HCT116 (cell line): ENCODE measurements at regions not wholly inside any gene's neighbourhood (a gene's known extent, or its start where the extent isn't known, plus 50 kb on each side); places are given as distances from the start of the nearest gene placed in this dataset.

Experiments
- ATAC-seq: fragments of 200-7000 bp; cut with Tn5 transposase; 2 replicates; pipeline ENCODE4 v1.9.1; 2020; ENCODE audit warnings: mild to moderate bottlenecking, moderate library complexity
- BruUV-seq: library from RNA; stranded (reverse); fragments of 400-500 nt; replicated peaks from 2 replicates; lab custom pipeline; 2021; lab: Mats Ljungman, UMichigan
- CTCF ChIA-PET: fragments of 300-600 bp; sonication (Branson Sonifier 250); formaldehyde crosslinking; loops from one replicate; lab custom pipeline; 2021; ENCODE audit warnings: antibody characterized with exemption; lab: Charles Lee
- POLR2A ChIA-PET: fragments of 300-600, 350-600 bp; sonication (Branson Sonifier 250); formaldehyde crosslinking; loops from one replicate; lab custom pipeline; 2021; ENCODE audit warnings: antibody characterized with exemption; lab: Charles Lee
- RAD21 ChIA-PET, 2 experiments: fragments of 300-600 bp; sonication (Branson Sonifier 250); formaldehyde crosslinking; loops; one replicate each; lab custom pipeline; 2023; ENCODE audit warnings: low total read pairs in 2 of 2; ENCODE audit not compliant: uncharacterized antibody in 2 of 2, unreplicated experiment in 2 of 2, low non-redundant PET in 1 of 2; lab: Charles Lee
- DNase-seq: peaks from one replicate; pipeline ENCODE4 v3.0.0-alpha.2; 2010; ENCODE audit warnings: low read depth, low spot score
- H2AFZ ChIP-seq: fragments of 200-600 bp; shearing (Covaris generic), sonication (generic); 2 replicates; pipeline ENCODE4 v1.6.1; 2017; ENCODE audit warnings: low read depth, mixed run types, mixed read lengths, antibody characterized with exemption, low read length; ENCODE audit not compliant: poor library complexity, severe bottlenecking
- H3K27ac ChIP-seq: 2 replicates; pipeline ENCODE4 v1.5.1; 2012; ENCODE audit warnings: low read depth, low read length
- H3K27me3 ChIP-seq: fragments of 200-600 bp; sonication (generic); 2 replicates; pipeline ENCODE4 v1.6.1; 2016; ENCODE audit warnings: mixed run types, low read length, mixed read lengths; ENCODE audit not compliant: insufficient read depth
- H3K36me3 ChIP-seq, 2 experiments: fragments of 200-500 bp in 1 of 2; fragments of 200-600 bp in 1 of 2; sonication (Bioruptor generic) in 1 of 2; sonication (generic) in 1 of 2; 2 replicates each; pipeline versions ENCODE4 v1.5.1 to v1.6.1; 2014 to 2016; ENCODE audit warnings: low read length in 2 of 2, inconsistent platforms in 1 of 2, mixed read lengths in 1 of 2, mixed run types in 1 of 2; ENCODE audit not compliant: insufficient read depth in 2 of 2, control insufficient read depth in 1 of 2
- H3K4me1 ChIP-seq, 2 experiments: fragments of 200-600 bp in 1 of 2; sonication (generic) in 1 of 2; 2 replicates each; pipeline versions ENCODE4 v1.5.1 to v1.6.1; 2012 to 2017; ENCODE audit warnings: low read length in 2 of 2, inconsistent platforms in 1 of 2, mild to moderate bottlenecking in 1 of 2, mixed read lengths in 1 of 2, mixed run types in 1 of 2, moderate library complexity in 1 of 2; ENCODE audit not compliant: insufficient read depth in 2 of 2, control insufficient read depth in 1 of 2
- H3K4me2 ChIP-seq: fragments of 200-600 bp; sonication (generic); 2 replicates; pipeline ENCODE4 v1.6.1; 2017; ENCODE audit warnings: mixed run types, low read length, mixed read lengths
- H3K4me3 ChIP-seq, 2 experiments: fragments of 200-600 bp in 1 of 2; sonication (generic) in 1 of 2; replicated peaks in 1 of 2; 2 replicates each; pipeline ENCODE4 v1.5.1; 2011 to 2016; ENCODE audit warnings: low read length in 2 of 2, control low read depth in 1 of 2, low read depth in 1 of 2, mild to moderate bottlenecking in 1 of 2, mixed read lengths in 1 of 2, mixed run types in 1 of 2
- H3K79me2 ChIP-seq: fragments of 200-600 bp; sonication (generic); 2 replicates; pipeline ENCODE4 v1.6.1; 2017; ENCODE audit warnings: mild to moderate bottlenecking, mixed run types, low read length, moderate library complexity, mixed read lengths; ENCODE audit not compliant: insufficient read depth
- H3K9ac ChIP-seq: fragments of 200-600 bp; sonication (generic); 2 replicates; pipeline ENCODE4 v1.6.1; 2016; ENCODE audit warnings: low read length, mixed read lengths
- H3K9me2 ChIP-seq: fragments of 200-600 bp; sonication (generic), shearing (Covaris generic); 2 replicates; pipeline ENCODE4 v1.6.1; 2017; ENCODE audit warnings: mixed run types, mild to moderate bottlenecking, moderate library complexity; ENCODE audit not compliant: insufficient read depth
- H3K9me3 ChIP-seq, 2 experiments: fragments of 200-500 bp in 1 of 2; fragments of 200-600 bp in 1 of 2; sonication (Bioruptor generic) in 1 of 2; sonication (generic) in 1 of 2; 2 replicates each; pipeline ENCODE4 v1.6.1; 2014 to 2017; ENCODE audit warnings: low read length in 2 of 2, mixed read lengths in 2 of 2, inconsistent platforms in 1 of 2, low read depth in 1 of 2, mild to moderate bottlenecking in 1 of 2, mixed run types in 1 of 2, moderate library complexity in 1 of 2; ENCODE audit not compliant: control insufficient read depth in 1 of 2, insufficient read depth in 1 of 2
- H4K20me1 ChIP-seq: fragments of 200-600 bp; sonication (generic), shearing (Covaris generic); 2 replicates; pipeline ENCODE4 v1.6.1; 2017; ENCODE audit warnings: mixed run types, mild to moderate bottlenecking, moderate library complexity; ENCODE audit not compliant: insufficient read depth
- ATF3 ChIP-seq: IDR thresholded peaks from 2 replicates; pipeline ENCODE4 v1.6.1; 2012
- CBX3 ChIP-seq: IDR thresholded peaks from 2 replicates; pipeline ENCODE4 v1.6.1; 2012; ENCODE audit warnings: low read depth
- CEBPB ChIP-seq: IDR thresholded peaks from 2 replicates; pipeline ENCODE4 v1.6.1; 2012; ENCODE audit warnings: low read depth
- CTCF ChIP-seq, 3 experiments: fragments of 200-600 bp in 1 of 3; sonication (generic) in 1 of 3; IDR thresholded peaks in 2 of 3; conservative IDR thresholded peaks in 1 of 3; 2 replicates each; pipeline ENCODE4 v1.5.1; 2012 to 2017; ENCODE audit warnings: low read depth in 2 of 3, low read length in 2 of 3, antibody characterized with exemption in 1 of 3, borderline replicate concordance in 1 of 3, control low read depth in 1 of 3, mild to moderate bottlenecking in 1 of 3, mixed read lengths in 1 of 3, mixed run types in 1 of 3, moderate library complexity in 1 of 3; ENCODE audit not compliant: insufficient read depth in 1 of 3
- EGR1 ChIP-seq: IDR thresholded peaks from 2 replicates; pipeline ENCODE4 v1.6.1; 2012; ENCODE audit warnings: low read depth
- MAX ChIP-seq: IDR thresholded peaks from 2 replicates; pipeline ENCODE4 v1.6.1; 2012
- RAD21 ChIP-seq: IDR thresholded peaks from 2 replicates; pipeline ENCODE4 v1.6.1; 2012; ENCODE audit warnings: low read depth, mild to moderate bottlenecking
- REST ChIP-seq: IDR thresholded peaks from 2 replicates; pipeline ENCODE4 v1.6.1; 2012; ENCODE audit warnings: low read depth
- ZBTB33 ChIP-seq: IDR thresholded peaks from 2 replicates; pipeline ENCODE4 v1.6.1; 2011; ENCODE audit warnings: mild to moderate bottlenecking, low read length, moderate library complexity; ENCODE audit not compliant: insufficient replicate concordance; ENCODE audit errors: extremely low read depth
- ZFX ChIP-seq: fragments of 450-650 bp; IDR thresholded peaks from 2 replicates; pipeline ENCODE4 v1.6.1; 2017
- intact Hi-C: fragments of 100-400 bp; cut with micrococcal nuclease; formaldehyde crosslinking; loops from 2 replicates; pipeline ENCODE4 v1.10.0; 2022

- TF ChIP-seq CTCF (IDR thresholded peaks at IDR 0.05 in 2 of 3, conservative IDR thresholded peaks at IDR 0.05 in 1 of 3; ENCODE audit: borderline replicate concordance in 1 of 3, insufficient read depth in 1 of 3, low read depth in 2 of 3, low read length in 2 of 3) = no peak
Observed at GRCh38 chr2:217617616-217618022, 385.2 kb downstream of the TNS1 start (continued).

- RAD21 ChIA-PET = interaction anchor here in 1 of 2 experiments (0.7 kb wide), 1 partner anchor 140 kb away, joined by 3 read pairs; no protein-coding TSS in a partner anchor
- no peak overlapping the region for H3K4me2 ChIP-seq
- H3K9me3 ChIP-seq = no peaks in the 10 kb centered on the region
- H3K79me2 ChIP-seq = no peaks in the 10 kb centered on the region
- H3K27me3 ChIP-seq = peaks cover 50% of the 10 kb centered on the region
- H3K4me3 ChIP-seq = no peak overlapping the region
- H4K20me1 ChIP-seq = no peaks in the 10 kb centered on the region
- no TSS peak for BruUV-seq
- ATAC-seq (no peak), DNase-seq (no peak)
- POLR2A ChIA-PET = interaction anchor here (0.8 kb wide), 1 partner anchor 106 kb away, joined by 3 read pairs; no protein-coding TSS in a partner anchor
- H3K36me3 ChIP-seq = no peaks in the 10 kb centered on the region
- intact Hi-C loops = no loop called here
- no peak overlapping the region for H3K27ac ChIP-seq
- no peaks in the 10 kb centered on the region for H3K4me1 ChIP-seq
- no peak overlapping the region for H2AFZ ChIP-seq
- no peaks in the 10 kb centered on the region for H3K9me2 ChIP-seq
- CTCF ChIA-PET = interaction anchor here (0.7 kb wide), 1 partner anchor 1611 kb away, joined by 4 read pairs; no protein-coding TSS in a partner anchor
- no peak overlapping the region for H3K9ac ChIP-seq
- no peak for TF ChIP-seq CEBPB
- TF ChIP-seq ZFX = no peak
- TF ChIP-seq MAX = no peak
Observed at GRCh38 chr2:217616936-217617335, 385.9 kb downstream of the TNS1 start.

- CTCF ChIA-PET = no interaction called here
- no peak for ATAC-seq
- RAD21 ChIA-PET = no interaction called here
- no peak for TF ChIP-seq ATF3
- TF ChIP-seq EGR1 = no peak
- TF ChIP-seq REST = no peak
- TF ChIP-seq RAD21 = no peak
- no peak for TF ChIP-seq ZBTB33
- no peak for TF ChIP-seq CBX3
Observed at GRCh38 chr2:217615171-217615570, 387.6 kb downstream of the TNS1 start.

More at GRCh38 chr2:217615171-217615570, 387.6 kb downstream of the TNS1 start:
- Histone ChIP-seq H4K20me1 (no peaks in the 10 kb centered on the region), H3K9ac (no peak overlapping the region), H3K4me2 (no peak overlapping the region), H3K4me1 (no peaks in the 10 kb centered on the region), H3K27ac (no peak overlapping the region), H3K79me2 (no peaks in the 10 kb centered on the region), H3K9me2 (no peaks in the 10 kb centered on the region), H3K36me3 (no peaks in the 10 kb centered on the region), H3K27me3 (peaks cover 41% of the 10 kb centered on the region), H3K4me3 (no peak overlapping the region), H3K9me3 (no peaks in the 10 kb centered on the region), H2AFZ (no peak overlapping the region)
- intact Hi-C loops = no loop called here
- DNase-seq = no peak
- POLR2A ChIA-PET = no interaction called here
- no TSS peak for BruUV-seq
